ENCODE measurements at regions not wholly inside any gene's neighbourhood (a gene's known extent, or its start where the extent isn't known, plus 50 kb on each side); places are given as distances from the start of the nearest gene placed in this dataset.
"Not testable (repeated sequence)": the region's sequence is repeated elsewhere in the genome, so short reads cannot be mapped to it uniquely, and the experiment has no call there.

GRCh38 chr16:46519063-46519462 lies 102.1 kb downstream of the SHCBP1 start:
- no peak for DNase-seq

- no peak for DNase-seq
These were observed 124.5 kb downstream of the SHCBP1 start for GRCh38 chr16:46496701-46497100.

- DNase-seq: peak; percentile 1
These were observed 138.3 kb downstream of the SHCBP1 start for GRCh38 chr16:46482895-46483294.

- no peak for DNase-seq
These were observed 154.9 kb downstream of the SHCBP1 start for GRCh38 chr16:46466239-46466638.

GRCh38 chr16:46454801-46455200 lies 166.4 kb downstream of the SHCBP1 start:
- not testable (repeated sequence) for DNase-seq

- no peak for DNase-seq
These were observed 192.8 kb downstream of the SHCBP1 start for GRCh38 chr16:46428108-46429061.

- DNase-seq: no peak
These were observed 193.7 kb downstream of the SHCBP1 start for GRCh38 chr16:46427340-46428107.

GRCh38 chr16:46426336-46426735 lies 194.8 kb downstream of the SHCBP1 start:
- no peak for DNase-seq

GRCh38 chr16:46404028-46404427 lies 217.2 kb downstream of the SHCBP1 start:
- DNase-seq: no peak

GRCh38 chr16:46398559-46398958 lies 222.6 kb downstream of the SHCBP1 start:
- not testable (repeated sequence) for DNase-seq

GRCh38 chr16:46396883-46397270 lies 224.3 kb downstream of the SHCBP1 start:
- DNase-seq: not testable (repeated sequence)

- not testable (repeated sequence) for DNase-seq
These were observed 224.9 kb downstream of the SHCBP1 start for GRCh38 chr16:46396131-46396882.

- DNase-seq: not testable (repeated sequence)
These were observed 225.7 kb downstream of the SHCBP1 start for GRCh38 chr16:46395391-46395921.

- DNase-seq: not testable (repeated sequence)
These were observed 226.2 kb downstream of the SHCBP1 start for GRCh38 chr16:46394963-46395362.

- DNase-seq: not testable (repeated sequence)
These were observed 227.0 kb downstream of the SHCBP1 start for GRCh38 chr16:46394149-46394548.

- DNase-seq: peak; percentile 29
These were observed 228.1 kb downstream of the SHCBP1 start for GRCh38 chr16:46392930-46393722.

- not testable (repeated sequence) for DNase-seq
These were observed 230.3 kb downstream of the SHCBP1 start for GRCh38 chr16:46390660-46391462.

GRCh38 chr16:46389561-46390041 lies 231.6 kb downstream of the SHCBP1 start:
- peak; percentile 82 for DNase-seq

GRCh38 chr16:46388939-46389491 lies 232.2 kb downstream of the SHCBP1 start:
- not testable (repeated sequence) for DNase-seq

GRCh38 chr16:46388354-46388753 lies 232.8 kb downstream of the SHCBP1 start:
- not testable (repeated sequence) for DNase-seq

Measured in hematopoietic multipotent progenitor cell treated with erythropoietin and hydrocortisone succinate and interleukin-3 and kit ligand, for 4 days (in vitro differentiated cells).